Mucosa of rectum (tissue), 2 donors: ENCODE measurements at regions not wholly inside any gene's neighbourhood (a gene's known extent, or its start where the extent isn't known, plus 50 kb on each side); places are given as distances from the start of the nearest gene placed in this dataset.
"Not testable (repeated sequence)": the region's sequence is repeated elsewhere in the genome, so short reads cannot be mapped to it uniquely, and the experiment has no call there.

Experiments
- H3K27ac ChIP-seq, 2 donors: one replicate each; pipeline ENCODE4 v1.7.0; 2013; ENCODE audit warnings: inconsistent platforms in 2 of 2, low read depth in 2 of 2, low read length in 2 of 2
- H3K27me3 ChIP-seq, 2 donors: one replicate each; pipeline ENCODE4 v1.7.0; 2013; ENCODE audit warnings: low read length in 2 of 2; ENCODE audit not compliant: control insufficient read depth in 2 of 2, insufficient read depth in 2 of 2
- H3K36me3 ChIP-seq, 2 donors: one replicate each; pipeline ENCODE4 v1.7.0; 2013; ENCODE audit warnings: low read length in 2 of 2; ENCODE audit not compliant: control insufficient read depth in 2 of 2, insufficient read depth in 2 of 2
- H3K4me1 ChIP-seq, 2 donors: one replicate each; pipeline ENCODE4 v1.7.0; 2013; ENCODE audit warnings: low read length in 2 of 2, mild to moderate bottlenecking in 1 of 2; ENCODE audit not compliant: control insufficient read depth in 2 of 2, insufficient read depth in 2 of 2
- H3K4me3 ChIP-seq, 2 donors: one replicate each; pipeline ENCODE4 v1.7.0; 2013; ENCODE audit warnings: low read length in 2 of 2
- H3K9ac ChIP-seq, 2 donors: one replicate each; pipeline ENCODE4 v1.7.0; 2013; ENCODE audit warnings: low read length in 2 of 2, low read depth in 1 of 2, mild to moderate bottlenecking in 1 of 2
- H3K9me3 ChIP-seq, 2 donors: one replicate each; pipeline ENCODE4 v1.7.0; 2013; ENCODE audit warnings: low read length in 2 of 2; ENCODE audit not compliant: control insufficient read depth in 2 of 2
- donor health status: healthy.
- donor health status: Normal muscosa, but diverticular disease.

- H3K4me1 ChIP-seq, H3K9me3 ChIP-seq, H3K4me3 ChIP-seq, H3K27ac ChIP-seq, H3K27me3 ChIP-seq, H3K36me3 ChIP-seq, H3K9ac ChIP-seq: not testable (repeated sequence)
Measured at GRCh38 chr3:152650923-152651322, 184.0 kb upstream of the P2RY1 start.

- Histone ChIP-seq H3K27ac (no peak overlapping the region), H3K9me3 (peaks cover 0 to 3% of the 10 kb centered on the region in 2 donors), H3K36me3 (no peaks in the 10 kb centered on the region), H3K4me3 (no peak overlapping the region), H3K9ac (no peak overlapping the region), H3K27me3 (no peaks in the 10 kb centered on the region), H3K4me1 (no peaks in the 10 kb centered on the region)
Measured at GRCh38 chr3:152656214-152656971, 178.5 kb upstream of the P2RY1 start.

- H3K27ac ChIP-seq = no peak overlapping the region
Measured at GRCh38 chr3:152656972-152657355, 178.0 kb upstream of the P2RY1 start.

GRCh38 chr3:152658977-152659720 is 175.8 kb upstream of the P2RY1 start:
- H3K36me3 ChIP-seq = no peaks in the 10 kb centered on the region
- H3K27me3 ChIP-seq = no peaks in the 10 kb centered on the region
- peaks cover 0 to 3% of the 10 kb centered on the region in 2 donors for H3K9me3 ChIP-seq
- H3K9ac ChIP-seq = no peak overlapping the region
- H3K4me3 ChIP-seq = no peak overlapping the region
- H3K4me1 ChIP-seq = no peaks in the 10 kb centered on the region
- H3K27ac ChIP-seq = no peak overlapping the region

More at GRCh38 chr3:152656972-152657355, 178.0 kb upstream of the P2RY1 start:
- Histone ChIP-seq H3K9me3 (peaks cover 0 to 3% of the 10 kb centered on the region in 2 donors), H3K27me3 (no peaks in the 10 kb centered on the region), H3K4me1 (no peaks in the 10 kb centered on the region), H3K9ac (no peak overlapping the region), H3K4me3 (no peak overlapping the region), H3K36me3 (no peaks in the 10 kb centered on the region)

GRCh38 chr3:152662157-152662556 is 172.8 kb upstream of the P2RY1 start:
- Histone ChIP-seq H3K4me3 (no peak overlapping the region), H3K36me3 (no peaks in the 10 kb centered on the region), H3K9ac (no peak overlapping the region), H3K27ac (no peak overlapping the region), H3K27me3 (no peaks in the 10 kb centered on the region), H3K4me1 (no peaks in the 10 kb centered on the region), H3K9me3 (peaks cover 0 to 3% of the 10 kb centered on the region in 2 donors)

GRCh38 chr3:152664766-152665165 is 170.2 kb upstream of the P2RY1 start:
- Histone ChIP-seq H3K27ac (no peak overlapping the region), H3K4me3 (no peak overlapping the region), H3K9me3 (peaks cover 0 to 3% of the 10 kb centered on the region in 2 donors), H3K36me3 (no peaks in the 10 kb centered on the region), H3K27me3 (no peaks in the 10 kb centered on the region), H3K9ac (no peak overlapping the region), H3K4me1 (no peaks in the 10 kb centered on the region)

- Histone ChIP-seq H3K4me1 (no peaks in the 10 kb centered on the region), H3K36me3 (no peaks in the 10 kb centered on the region), H3K9ac (no peak overlapping the region), H3K27me3 (no peaks in the 10 kb centered on the region), H3K27ac (no peak overlapping the region), H3K4me3 (no peak overlapping the region), H3K9me3 (no peaks in the 10 kb centered on the region)
Measured at GRCh38 chr3:152667267-152667666, 167.7 kb upstream of the P2RY1 start.

GRCh38 chr3:152669560-152669959 is 165.4 kb upstream of the P2RY1 start:
- no peaks in the 10 kb centered on the region for H3K27me3 ChIP-seq
- H3K27ac ChIP-seq = no peak overlapping the region
- H3K36me3 ChIP-seq = no peaks in the 10 kb centered on the region
- H3K4me1 ChIP-seq = no peaks in the 10 kb centered on the region
- no peak overlapping the region for H3K4me3 ChIP-seq
- no peaks in the 10 kb centered on the region for H3K9me3 ChIP-seq
- H3K9ac ChIP-seq = no peak overlapping the region

- H3K36me3 ChIP-seq = no peaks in the 10 kb centered on the region
- H3K9me3 ChIP-seq = no peaks in the 10 kb centered on the region
- no peak overlapping the region for H3K9ac ChIP-seq
- no peak overlapping the region for H3K4me3 ChIP-seq
- no peak overlapping the region for H3K27ac ChIP-seq
- no peaks in the 10 kb centered on the region for H3K4me1 ChIP-seq
- H3K27me3 ChIP-seq = no peaks in the 10 kb centered on the region
Measured at GRCh38 chr3:152671446-152672319, 163.2 kb upstream of the P2RY1 start.

- no peak overlapping the region for H3K27ac ChIP-seq
- no peaks in the 10 kb centered on the region for H3K27me3 ChIP-seq
- H3K4me3 ChIP-seq = no peak overlapping the region
- no peak overlapping the region for H3K9ac ChIP-seq
- H3K36me3 ChIP-seq = no peaks in the 10 kb centered on the region
- H3K4me1 ChIP-seq = no peaks in the 10 kb centered on the region
- H3K9me3 ChIP-seq = no peaks in the 10 kb centered on the region
Measured at GRCh38 chr3:152672320-152672649, 162.6 kb upstream of the P2RY1 start.
